Endothelial cell of umbilical vein (primary cell): ENCODE measurements at regions not wholly inside any gene's neighbourhood (a gene's known extent, or its start where the extent isn't known, plus 50 kb on each side); places are given as distances from the start of the nearest gene placed in this dataset.

ENCODE experiments used
- BruUV-seq: library from RNA; stranded (reverse); fragments of 400-500 nt; replicated peaks from 2 replicates; lab custom pipeline; 2021; lab: Mats Ljungman, UMichigan
- CTCF ChIA-PET: fragments of 300-600, 350-600 bp; sonication (Branson Sonifier 250); formaldehyde crosslinking; loops from one replicate; lab custom pipeline; 2021; ENCODE audit warnings: antibody characterized with exemption, inconsistent platforms; lab: Charles Lee
- POLR2A ChIA-PET: fragments of 300-600, 350-600 bp; sonication (Branson Sonifier 250); formaldehyde crosslinking; loops from one replicate; lab custom pipeline; 2021; ENCODE audit warnings: antibody characterized with exemption, inconsistent platforms; lab: Charles Lee
- DNase-seq: peaks from one replicate; pipeline ENCODE4 v3.0.0-alpha.2; 2011; ENCODE audit warnings: low read depth, low spot score
- FAIRE-seq: peaks from 2 replicates; lab custom pipeline; 2011; peaks lifted over from hg19 to GRCh38; lab: Jason Lieb, UNC
- H2AFZ ChIP-seq: 2 replicates; pipeline ENCODE4 v1.6.0; 2012; ENCODE audit warnings: low read depth, low read length, control low read depth, inconsistent platforms
- H3K27ac ChIP-seq: 2 replicates; pipeline ENCODE4 v1.5.1; 2011; ENCODE audit warnings: low read depth, mild to moderate bottlenecking, control low read depth, low read length, moderate library complexity; ENCODE audit not compliant: insufficient read depth
- H3K27me3 ChIP-seq, 2 experiments: 2 replicates each; pipeline versions ENCODE4 v1.6.0 to v1.6.1; 2011; ENCODE audit warnings: low read length in 2 of 2, mixed read lengths in 1 of 2; ENCODE audit not compliant: control insufficient read depth in 2 of 2, insufficient read depth in 2 of 2
- H3K36me3 ChIP-seq, 2 experiments: 2 replicates in 1 of 2; 3 replicates in 1 of 2; pipeline ENCODE4 v1.5.1; 2011; ENCODE audit warnings: low read length in 2 of 2, mild to moderate bottlenecking in 1 of 2, moderate library complexity in 1 of 2; ENCODE audit not compliant: control insufficient read depth in 2 of 2, insufficient read depth in 2 of 2; ENCODE audit errors: extremely low read depth in 1 of 2
- H3K4me1 ChIP-seq: 3 replicates; pipeline ENCODE4 v1.5.1; 2011; ENCODE audit warnings: mild to moderate bottlenecking, low read length; ENCODE audit not compliant: control insufficient read depth, insufficient read depth; ENCODE audit errors: extremely low read depth
- H3K4me2 ChIP-seq: 2 replicates; pipeline ENCODE4 v1.6.1; 2011; ENCODE audit warnings: low read length, control low read depth, mixed read lengths; ENCODE audit not compliant: insufficient read depth
- H3K4me3 ChIP-seq, 3 experiments: fragments of 200-600 bp in 1 of 3; sonication (generic), shearing (Covaris generic) in 1 of 3; replicated peaks in 1 of 3; 2 replicates each; pipeline ENCODE4 v1.5.1; 2011 to 2016; ENCODE audit warnings: control low read depth in 3 of 3, low read length in 3 of 3, mild to moderate bottlenecking in 2 of 3, inconsistent platforms in 1 of 3, low read depth in 1 of 3, moderate library complexity in 1 of 3; ENCODE audit not compliant: insufficient read depth in 1 of 3
- H3K79me2 ChIP-seq: 2 replicates; pipeline ENCODE4 v1.6.0; 2012; ENCODE audit warnings: low read length, inconsistent platforms; ENCODE audit not compliant: control insufficient read depth, insufficient read depth
- H3K9ac ChIP-seq: replicated peaks from 2 replicates; pipeline ENCODE3; 2011; ENCODE audit warnings: low read length, control low read depth; ENCODE audit not compliant: insufficient read depth; ENCODE audit errors: extremely low read depth
- H3K9me1 ChIP-seq: replicated peaks from 3 replicates; pipeline ENCODE4 v1.6.0; 2011; ENCODE audit warnings: mild to moderate bottlenecking, low read length; ENCODE audit not compliant: control insufficient read depth, insufficient read depth; ENCODE audit errors: extremely low read depth
- H3K9me3 ChIP-seq: replicated peaks from 2 replicates; pipeline ENCODE4 v1.5.1; 2012; ENCODE audit warnings: low read length, inconsistent platforms; ENCODE audit not compliant: control insufficient read depth, insufficient read depth
- H4K20me1 ChIP-seq: replicated peaks from 2 replicates; pipeline ENCODE3; 2011; ENCODE audit warnings: mild to moderate bottlenecking, low read length; ENCODE audit not compliant: control insufficient read depth, insufficient read depth; ENCODE audit errors: extremely low read depth
- CTCF ChIP-seq, 2 donors: IDR thresholded peaks; 1 replicate in 1 of 2; 2 replicates in 1 of 2; pipeline ENCODE4 v1.5.1; 2011; ENCODE audit warnings: low read length in 2 of 2, mild to moderate bottlenecking in 2 of 2, moderate library complexity in 2 of 2, control low read depth in 1 of 2, inconsistent platforms in 1 of 2, low read depth in 1 of 2; ENCODE audit not compliant: insufficient read depth in 1 of 2; ENCODE audit errors: extremely low read depth in 1 of 2
- EZH2 ChIP-seq: IDR thresholded peaks from 2 replicates; pipeline ENCODE4 v1.6.1; 2012; ENCODE audit warnings: borderline replicate concordance, low read depth, mild to moderate bottlenecking, moderate library complexity, low read length, inconsistent platforms; ENCODE audit not compliant: severe bottlenecking
- FOS ChIP-seq: IDR thresholded peaks from 2 replicates; pipeline ENCODE4 v1.6.1; 2011; ENCODE audit warnings: mild to moderate bottlenecking, low read length, moderate library complexity, borderline replicate concordance; ENCODE audit not compliant: insufficient read depth
- GATA2 ChIP-seq: IDR thresholded peaks from 2 replicates; pipeline ENCODE4 v1.7.0; 2011; ENCODE audit warnings: low read depth, mild to moderate bottlenecking, moderate library complexity, mixed read lengths, low read length; ENCODE audit not compliant: insufficient read length, insufficient read depth
- JUN ChIP-seq: IDR thresholded peaks from 2 replicates; pipeline ENCODE4 v1.6.1; 2011; ENCODE audit warnings: borderline replicate concordance, low read depth; ENCODE audit not compliant: insufficient read length, insufficient read depth
- MAX ChIP-seq: IDR thresholded peaks from 2 replicates; pipeline ENCODE4 v1.6.1; 2011; ENCODE audit not compliant: insufficient read depth, insufficient read length
- MYC ChIP-seq: IDR thresholded peaks from one replicate; pipeline ENCODE4 v1.6.1; 2011; ENCODE audit warnings: mild to moderate bottlenecking, low read depth, low read length
- POLR2A ChIP-seq: IDR thresholded peaks from 2 replicates; pipeline ENCODE4 v1.6.1; 2012; ENCODE audit warnings: low read depth, mild to moderate bottlenecking, control low read depth, low read length
- POLR2AphosphoS5 ChIP-seq: IDR thresholded peaks from 2 replicates; pipeline ENCODE4 v1.6.1; 2012; ENCODE audit warnings: low read depth, mild to moderate bottlenecking, control low read depth, low read length, moderate library complexity; ENCODE audit not compliant: insufficient read depth
- dilution Hi-C: fragments of 300-500 bp; cut with MboI; formaldehyde crosslinking; loops from one replicate; pipeline ENCODE4 v1.15.0; 2019; ENCODE audit warnings: low sequenced_read_pairs; ENCODE audit not compliant: extremely low pct_ligation_motif_present
- intact Hi-C: fragments of 100-400 bp; cut with micrococcal nuclease; formaldehyde crosslinking; loops from one replicate; pipeline ENCODE4 v1.10.0; 2022

- POLR2A ChIA-PET: no interaction called here
- H3K27ac ChIP-seq: no peak overlapping the region
- H3K9me1 ChIP-seq: no peaks in the 10 kb centered on the region
- FAIRE-seq: no peak
- TF ChIP-seq FOS (no peak), JUN (no peak), POLR2A (no peak), MAX (no peak), GATA2 (no peak), EZH2 (no peak), POLR2AphosphoS5 (no peak), MYC (no peak), CTCF (IDR thresholded peaks at IDR 0.05; ENCODE audit: extremely low read depth in 1 of 2, insufficient read depth in 1 of 2, low read depth in 1 of 2, low read length in 2 of 2) (no peak)
- no peak overlapping the region for H3K4me3 ChIP-seq
- H3K9me3 ChIP-seq: peaks cover 12% of the 10 kb centered on the region
- no peak for DNase-seq
- CTCF ChIA-PET: no interaction called here
- dilution Hi-C loops (no loop called here), intact Hi-C loops (no loop called here)
- no peaks in the 10 kb centered on the region for H3K36me3 ChIP-seq
- H3K9ac ChIP-seq: no peak overlapping the region
- H3K27me3 ChIP-seq: no peaks in the 10 kb centered on the region
- no peaks in the 10 kb centered on the region for H3K4me1 ChIP-seq
- BruUV-seq: no TSS peak
- H2AFZ ChIP-seq: no peak overlapping the region
- H4K20me1 ChIP-seq: no peaks in the 10 kb centered on the region
- H3K79me2 ChIP-seq: no peaks in the 10 kb centered on the region
- no peak overlapping the region for H3K4me2 ChIP-seq
These were observed 502.3 kb downstream of the TCERG1L start for GRCh38 chr10:130809181-130809580.
